SK-N-MC (cell line): ENCODE measurements at regions not wholly inside any gene's neighbourhood (a gene's known extent, or its start where the extent isn't known, plus 50 kb on each side); places are given as distances from the start of the nearest gene placed in this dataset.

Experiments used
- DNase-seq: peaks from one replicate; pipeline ENCODE4 v3.0.0-alpha.2; 2011; ENCODE audit warnings: low read depth, low spot score
- H3K27ac ChIP-seq: fragments of 200-600 bp; sonication (generic); 2 replicates; pipeline ENCODE4 v1.5.1; 2016; ENCODE audit warnings: mixed run types
- H3K36me3 ChIP-seq: fragments of 200-600 bp; sonication (generic); 2 replicates; pipeline ENCODE4 v1.6.1; 2017; ENCODE audit warnings: antibody characterized with exemption, low read length, mixed read lengths; ENCODE audit not compliant: insufficient read depth
- H3K4me3 ChIP-seq: fragments of 200-600 bp; sonication (generic); 2 replicates; pipeline ENCODE4 v1.5.1; 2016
- H3K9ac ChIP-seq: fragments of 200-600 bp; sonication (generic); 2 replicates; pipeline ENCODE4 v1.8.0; 2017; ENCODE audit warnings: mixed run types, mixed read lengths; ENCODE audit not compliant: insufficient read length
- H3K9me3 ChIP-seq: fragments of 200-600 bp; sonication (generic); 2 replicates; pipeline ENCODE4 v1.6.1; 2017; ENCODE audit warnings: low read depth, mild to moderate bottlenecking, antibody characterized with exemption, low read length, moderate library complexity, mixed read lengths
- EZH2 ChIP-seq: fragments of 200-600 bp; sonication (generic); IDR thresholded peaks from one replicate; pipeline ENCODE4 v1.6.1; 2017; ENCODE audit warnings: antibody characterized with exemption
- FOXP2 ChIP-seq: optimal IDR thresholded peaks from 2 replicates; pipeline ENCODE3; 2011; ENCODE audit warnings: mild to moderate bottlenecking, moderate library complexity; ENCODE audit not compliant: insufficient read depth; ENCODE audit errors: extremely low read length, control extremely low read depth
- POLR2AphosphoS5 ChIP-seq: IDR thresholded peaks from 2 replicates; pipeline ENCODE4 v1.6.1; 2012; ENCODE audit warnings: mild to moderate bottlenecking, low read depth, low read length, borderline replicate concordance

- Histone ChIP-seq H3K36me3 (no peaks in the 10 kb centered on the region), H3K9ac (no peak overlapping the region), H3K4me3 (no peak overlapping the region), H3K9me3 (no peaks in the 10 kb centered on the region), H3K27ac (no peak overlapping the region)
- TF ChIP-seq FOXP2, result no peak
- TF ChIP-seq POLR2AphosphoS5, result no peak
- no peak for TF ChIP-seq EZH2
- no peak for DNase-seq
Measured at GRCh38 chr10:58921421-58921855, 255.0 kb upstream of the PHYHIPL start.

GRCh38 chr10:58925381-58925780 lies 251.1 kb upstream of the PHYHIPL start:
- Histone ChIP-seq H3K36me3 (no peaks in the 10 kb centered on the region), H3K9me3 (no peaks in the 10 kb centered on the region)

GRCh38 chr10:58930500-58930899 lies 245.9 kb upstream of the PHYHIPL start:
- H3K36me3 ChIP-seq, result no peaks in the 10 kb centered on the region
- no peak overlapping the region for H3K27ac ChIP-seq
- no peak overlapping the region for H3K4me3 ChIP-seq
- no peak for DNase-seq
- no peak overlapping the region for H3K9ac ChIP-seq
- TF ChIP-seq EZH2 (no peak), POLR2AphosphoS5 (no peak), FOXP2 (no peak)
- no peaks in the 10 kb centered on the region for H3K9me3 ChIP-seq

More at GRCh38 chr10:58925381-58925780, 251.1 kb upstream of the PHYHIPL start:
- Histone ChIP-seq H3K4me3 (no peak overlapping the region), H3K27ac (no peak overlapping the region), H3K9ac (no peak overlapping the region)
- TF ChIP-seq POLR2AphosphoS5, result no peak
- TF ChIP-seq EZH2, result no peak
- TF ChIP-seq FOXP2, result no peak
- no peak for DNase-seq

GRCh38 chr10:58932126-58932525 lies 244.3 kb upstream of the PHYHIPL start:
- Histone ChIP-seq H3K9ac (no peak overlapping the region), H3K36me3 (no peaks in the 10 kb centered on the region), H3K27ac (no peak overlapping the region), H3K4me3 (no peak overlapping the region), H3K9me3 (no peaks in the 10 kb centered on the region)
- no peak for TF ChIP-seq FOXP2
- DNase-seq, result no peak

GRCh38 chr10:58932577-58933314 lies 243.7 kb upstream of the PHYHIPL start:
- no peak for DNase-seq
- Histone ChIP-seq H3K9me3 (no peaks in the 10 kb centered on the region), H3K9ac (no peak overlapping the region), H3K27ac (no peak overlapping the region), H3K4me3 (no peak overlapping the region), H3K36me3 (no peaks in the 10 kb centered on the region)
- TF ChIP-seq FOXP2 (no peak), EZH2 (no peak), POLR2AphosphoS5 (no peak)

- no peaks in the 10 kb centered on the region for H3K9me3 ChIP-seq
- TF ChIP-seq FOXP2 (no peak), POLR2AphosphoS5 (no peak), EZH2 (no peak)
- DNase-seq, result no peak
- H3K9ac ChIP-seq, result no peak overlapping the region
- no peak overlapping the region for H3K4me3 ChIP-seq
- no peaks in the 10 kb centered on the region for H3K36me3 ChIP-seq
- no peak overlapping the region for H3K27ac ChIP-seq
Measured at GRCh38 chr10:58936364-58936763, 240.1 kb upstream of the PHYHIPL start.

- H3K9me3 ChIP-seq, result no peaks in the 10 kb centered on the region
Measured at GRCh38 chr10:58937423-58937822, 239.0 kb upstream of the PHYHIPL start.

GRCh38 chr10:58942724-58943123 lies 233.7 kb upstream of the PHYHIPL start:
- Histone ChIP-seq H3K9ac (no peak overlapping the region), H3K4me3 (no peak overlapping the region), H3K36me3 (no peaks in the 10 kb centered on the region), H3K27ac (no peak overlapping the region), H3K9me3 (no peaks in the 10 kb centered on the region)
- no peak for TF ChIP-seq EZH2
- TF ChIP-seq FOXP2, result no peak
- TF ChIP-seq POLR2AphosphoS5, result no peak
- DNase-seq, result no peak

More at GRCh38 chr10:58937423-58937822, 239.0 kb upstream of the PHYHIPL start:
- Histone ChIP-seq H3K36me3 (no peaks in the 10 kb centered on the region), H3K9ac (no peak overlapping the region), H3K27ac (no peak overlapping the region), H3K4me3 (no peak overlapping the region)
- TF ChIP-seq POLR2AphosphoS5, result no peak
- no peak for DNase-seq
